ENCODE measurements at regions not wholly inside any gene's neighbourhood (a gene's known extent, or its start where the extent isn't known, plus 50 kb on each side); places are given as distances from the start of the nearest gene placed in this dataset.

DNA sequence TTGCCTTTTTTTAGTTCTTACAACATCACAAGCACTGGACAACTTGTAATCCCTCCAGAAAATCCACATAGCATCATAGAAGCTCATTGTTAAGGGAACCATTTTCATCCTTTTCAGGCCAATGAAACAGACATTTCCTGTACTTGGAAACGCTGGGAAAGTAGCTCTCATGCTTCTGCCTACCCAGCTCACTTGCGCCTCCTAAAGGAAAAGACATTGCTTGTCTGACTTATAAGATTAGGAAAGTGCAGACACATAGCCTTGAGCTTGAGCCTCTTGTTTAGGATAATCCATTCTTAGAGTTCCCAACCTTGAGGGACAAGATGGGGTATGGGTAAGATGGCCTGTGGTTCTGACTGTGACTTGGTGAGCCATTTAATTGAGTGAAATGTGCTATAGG lies 589.5 kb downstream of the NOVA1 start:
- Histone ChIP-seq H3K27me3 (ENCODE audit: control insufficient read depth, insufficient read depth, low read length) (no peaks in the 10 kb centered on the region), H3K14ac (replicated peaks; ENCODE audit: low read depth, low read length) (no peak overlapping the region), H4K91ac (ENCODE audit: insufficient read depth, low read depth, low read length) (no peak overlapping the region), H3K4me2 (ENCODE audit: low read depth, low read length) (no peak overlapping the region), H4K8ac (ENCODE audit: low read depth in 2 of 2, low read length in 2 of 2) (no peak overlapping the region), H2BK20ac (ENCODE audit: low read depth, low read length) (no peak overlapping the region), H2AFZ (replicated peaks; ENCODE audit: low read length, poor library complexity) (no peak overlapping the region), H3K79me1 (ENCODE audit: low read depth in 1 of 2, low read length in 2 of 2) (no peaks in the 10 kb centered on the region), H3K4me1 (ENCODE audit: control insufficient read depth, insufficient read depth, low read length) (no peaks in the 10 kb centered on the region), H2BK5ac (ENCODE audit: low read depth, low read length, poor library complexity, severe bottlenecking) (no peak overlapping the region), H3K9me3 (ENCODE audit: control insufficient read depth, insufficient read depth, low read length) (peaks cover 8% of the 10 kb centered on the region), H3K56ac (ENCODE audit: extremely low read depth, insufficient read depth, low read length) (no peak overlapping the region), H4K20me1 (ENCODE audit: insufficient read depth, low read length) (no peaks in the 10 kb centered on the region), H4K5ac (ENCODE audit: low read depth, low read length) (no peak overlapping the region), H3K18ac (ENCODE audit: low read depth, low read length) (no peak overlapping the region), H3K9me1 (ENCODE audit: insufficient read depth, low read length) (no peaks in the 10 kb centered on the region), H3K23ac (ENCODE audit: low read depth, low read length) (no peak overlapping the region), H2AK5ac (ENCODE audit: low read depth, low read length) (no peak overlapping the region), H2BK15ac (ENCODE audit: low read depth, low read length) (no peak overlapping the region), H3K4ac (ENCODE audit: low read depth, low read length) (no peak overlapping the region), H3K36me3 (ENCODE audit: control insufficient read depth, insufficient read depth, low read length) (no peaks in the 10 kb centered on the region), H3K4me3 (ENCODE audit: insufficient read depth, low read depth, low read length) (no peak overlapping the region), H3K9ac (ENCODE audit: low read depth, low read length) (no peak overlapping the region), H3K27ac (ENCODE audit: insufficient read depth, low read length) (no peak overlapping the region), H2BK120ac (ENCODE audit: low read depth, low read length) (no peak overlapping the region), H2AK9ac (replicated peaks; ENCODE audit: low read depth, low read length, poor library complexity) (no peak overlapping the region)
- ATAC-seq (ENCODE audit: low read depth) (no peak), DNase-seq (no peak)
- no TSS peak for BruUV-seq (replicated peaks)
- WGBS, 2 experiments (ENCODE audit: extremely low coverage in 2 of 2, insufficient read length in 1 of 2): no CpG with 5 or more reads among the region's 2 CpGs
- POLR2A ChIA-PET (ENCODE audit: unreplicated experiment): no interaction called here
- intact Hi-C loops (cut with micrococcal nuclease): no loop called here
- TF ChIP-seq BHLHE40 (IDR thresholded peaks at IDR 0.05; ENCODE audit: low read depth, low read length): no peak
- no peak for TF ChIP-seq FOS (IDR thresholded peaks at IDR 0.05; ENCODE audit: low read depth, low read length)
- no peak for TF ChIP-seq POLR2A (IDR thresholded peaks at IDR 0.05; ENCODE audit: low read depth, low read length)
- TF ChIP-seq MXI1 (IDR thresholded peaks at IDR 0.05; ENCODE audit: borderline replicate concordance, low read depth, low read length): no peak
- TF ChIP-seq CEBPB (IDR thresholded peaks at IDR 0.05; ENCODE audit: low read depth, low read length): no peak
- TF ChIP-seq RCOR1 (IDR thresholded peaks at IDR 0.05; ENCODE audit: insufficient replicate concordance, low read length): no peak
- TF ChIP-seq, protein P1, sequence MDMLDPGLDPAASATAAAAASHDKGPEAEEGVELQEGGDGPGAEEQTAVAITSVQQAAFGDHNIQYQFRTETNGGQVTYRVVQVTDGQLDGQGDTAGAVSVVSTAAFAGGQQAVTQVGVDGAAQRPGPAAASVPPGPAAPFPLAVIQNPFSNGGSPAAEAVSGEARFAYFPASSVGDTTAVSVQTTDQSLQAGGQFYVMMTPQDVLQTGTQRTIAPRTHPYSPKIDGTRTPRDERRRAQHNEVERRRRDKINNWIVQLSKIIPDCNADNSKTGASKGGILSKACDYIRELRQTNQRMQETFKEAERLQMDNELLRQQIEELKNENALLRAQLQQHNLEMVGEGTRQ (IDR thresholded peaks at IDR 0.05; ENCODE audit: low read depth, low read length): no peak
- TF ChIP-seq MAFK (IDR thresholded peaks at IDR 0.05; ENCODE audit: low read depth, low read length): no peak
- TF ChIP-seq MAZ (IDR thresholded peaks at IDR 0.05; ENCODE audit: borderline replicate concordance, low read depth, low read length): no peak
- TF ChIP-seq RAD21 (IDR thresholded peaks at IDR 0.05; ENCODE audit: low read length): no peak
- TF ChIP-seq RFX5 (IDR thresholded peaks at IDR 0.05; ENCODE audit: low read depth, low read length): no peak
- TF ChIP-seq, protein P2, sequence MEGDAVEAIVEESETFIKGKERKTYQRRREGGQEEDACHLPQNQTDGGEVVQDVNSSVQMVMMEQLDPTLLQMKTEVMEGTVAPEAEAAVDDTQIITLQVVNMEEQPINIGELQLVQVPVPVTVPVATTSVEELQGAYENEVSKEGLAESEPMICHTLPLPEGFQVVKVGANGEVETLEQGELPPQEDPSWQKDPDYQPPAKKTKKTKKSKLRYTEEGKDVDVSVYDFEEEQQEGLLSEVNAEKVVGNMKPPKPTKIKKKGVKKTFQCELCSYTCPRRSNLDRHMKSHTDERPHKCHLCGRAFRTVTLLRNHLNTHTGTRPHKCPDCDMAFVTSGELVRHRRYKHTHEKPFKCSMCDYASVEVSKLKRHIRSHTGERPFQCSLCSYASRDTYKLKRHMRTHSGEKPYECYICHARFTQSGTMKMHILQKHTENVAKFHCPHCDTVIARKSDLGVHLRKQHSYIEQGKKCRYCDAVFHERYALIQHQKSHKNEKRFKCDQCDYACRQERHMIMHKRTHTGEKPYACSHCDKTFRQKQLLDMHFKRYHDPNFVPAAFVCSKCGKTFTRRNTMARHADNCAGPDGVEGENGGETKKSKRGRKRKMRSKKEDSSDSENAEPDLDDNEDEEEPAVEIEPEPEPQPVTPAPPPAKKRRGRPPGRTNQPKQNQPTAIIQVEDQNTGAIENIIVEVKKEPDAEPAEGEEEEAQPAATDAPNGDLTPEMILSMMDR (conservative IDR thresholded peaks at IDR 0.05; ENCODE audit: low read depth, low read length): no peak
- no peak for TF ChIP-seq SMC3 (IDR thresholded peaks at IDR 0.05; ENCODE audit: low read depth, low read length)
- no peak for TF ChIP-seq CHD1 (IDR thresholded peaks at IDR 0.05; ENCODE audit: low read depth, low read length)
- no peak for TF ChIP-seq NFE2L2 (IDR thresholded peaks at IDR 0.05; ENCODE audit: low read depth, low read length)
- TF ChIP-seq, protein P3, sequence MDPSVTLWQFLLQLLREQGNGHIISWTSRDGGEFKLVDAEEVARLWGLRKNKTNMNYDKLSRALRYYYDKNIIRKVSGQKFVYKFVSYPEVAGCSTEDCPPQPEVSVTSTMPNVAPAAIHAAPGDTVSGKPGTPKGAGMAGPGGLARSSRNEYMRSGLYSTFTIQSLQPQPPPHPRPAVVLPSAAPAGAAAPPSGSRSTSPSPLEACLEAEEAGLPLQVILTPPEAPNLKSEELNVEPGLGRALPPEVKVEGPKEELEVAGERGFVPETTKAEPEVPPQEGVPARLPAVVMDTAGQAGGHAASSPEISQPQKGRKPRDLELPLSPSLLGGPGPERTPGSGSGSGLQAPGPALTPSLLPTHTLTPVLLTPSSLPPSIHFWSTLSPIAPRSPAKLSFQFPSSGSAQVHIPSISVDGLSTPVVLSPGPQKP (IDR thresholded peaks at IDR 0.05; ENCODE audit: borderline replicate concordance, low read depth, low read length): no peak
- dilution Hi-C loops (cut with HindIII; ENCODE audit: low sequenced_read_pairs, unreplicated experiment): no loop called here
- in situ Hi-C loops (cut with MboI; ENCODE audit: low sequenced_read_pairs): no loop called here
- CTCF ChIA-PET: no interaction called here
